ENCODE measurements at regions not wholly inside any gene's neighbourhood (a gene's known extent, or its start where the extent isn't known, plus 50 kb on each side); places are given as distances from the start of the nearest gene placed in this dataset.
"Not testable (repeated sequence)": the region's sequence is repeated elsewhere in the genome, so short reads cannot be mapped to it uniquely, and the experiment has no call there.

DNA sequence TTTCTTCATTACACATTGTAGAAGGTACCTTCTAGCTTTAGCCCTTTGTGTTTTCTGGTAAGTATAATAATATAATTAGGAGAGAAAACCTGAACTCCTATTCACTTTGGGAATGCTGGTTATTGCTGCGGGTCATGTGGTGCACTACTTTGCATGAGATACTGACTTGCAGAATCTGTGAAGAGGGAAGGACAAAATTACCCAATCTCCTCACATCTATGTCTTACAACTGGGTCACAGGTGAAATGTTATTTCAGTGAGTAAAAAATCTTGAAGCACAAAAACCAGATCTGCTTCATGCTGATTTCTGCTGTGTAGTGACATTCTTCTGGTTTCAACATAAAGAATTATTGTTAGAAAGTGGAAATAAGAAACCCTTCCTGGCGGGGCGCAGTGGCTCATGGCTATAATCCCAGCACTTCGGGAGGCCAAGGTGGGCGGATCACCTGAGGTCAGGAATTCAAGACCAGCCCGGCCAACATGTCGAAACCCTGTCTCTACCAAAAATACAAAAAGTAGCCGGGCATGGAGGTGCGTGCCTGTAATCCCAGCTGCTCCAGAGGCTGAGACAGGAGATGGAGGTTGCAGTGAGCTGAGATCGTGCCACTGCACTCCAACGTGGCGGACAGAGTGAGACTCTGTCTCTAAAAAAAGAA lies 211.0 kb upstream of the REG3G start:
- no peak for DNase-seq (ENCODE audit: low read depth in 2 of 2)

- DNase-seq (ENCODE audit: low read depth in 2 of 2): no peak
These were observed 208.1 kb upstream of the REG3G start for GRCh38 chr2:78817430-78817829.

- DNase-seq (ENCODE audit: low read depth in 2 of 2): no peak
These were observed 193.0 kb upstream of the REG3G start for GRCh38 chr2:78832481-78832880.

DNA sequence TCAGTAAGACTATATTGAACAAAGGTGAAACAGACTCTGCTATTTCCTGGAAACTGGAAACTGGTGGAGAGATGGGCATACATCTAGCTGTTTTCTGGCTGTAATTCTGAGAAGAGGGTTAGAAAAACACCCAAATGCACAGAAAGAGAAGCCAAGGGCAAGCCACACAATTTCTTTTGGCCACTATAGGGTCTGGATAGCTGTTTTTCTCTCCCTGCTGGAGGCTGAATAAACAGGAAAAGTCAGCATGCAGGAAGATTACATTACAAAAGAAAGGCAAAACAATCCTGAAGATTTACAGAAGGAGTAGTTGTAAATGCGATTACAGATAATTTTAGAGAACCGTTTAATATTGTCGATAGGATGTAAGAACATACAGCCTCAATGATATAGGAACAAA lies 186.2 kb upstream of the REG3G start:
- no peak for DNase-seq (ENCODE audit: low read depth in 2 of 2)

- not testable (repeated sequence) for DNase-seq (ENCODE audit: low read depth in 2 of 2)
These were observed 185.2 kb upstream of the REG3G start for GRCh38 chr2:78840311-78840710.

DNA sequence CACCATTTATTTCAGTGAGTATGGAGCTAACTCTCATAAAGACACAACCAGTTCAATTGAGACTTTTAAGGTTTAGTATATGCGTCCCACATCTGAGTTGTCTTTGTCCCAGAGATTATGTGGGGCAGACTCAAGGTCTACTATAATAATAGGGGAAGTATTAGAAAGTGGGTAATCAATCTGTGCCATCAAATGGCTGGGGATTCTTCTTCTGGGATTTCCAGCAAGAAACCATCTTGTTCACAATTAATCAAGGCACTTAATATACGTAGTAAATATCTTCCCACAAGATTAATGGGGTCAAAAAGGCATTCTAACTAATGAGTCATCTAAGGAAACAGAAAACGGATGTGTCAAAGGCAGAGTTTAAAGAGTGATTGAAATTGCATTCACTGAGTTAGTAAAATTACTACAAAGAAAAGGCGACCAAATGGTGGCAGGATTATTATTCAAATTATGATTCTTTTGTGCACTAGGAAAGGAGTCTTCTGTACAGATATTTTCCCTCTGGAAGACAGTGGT lies 179.8 kb upstream of the REG3G start:
- DNase-seq (ENCODE audit: low read depth in 2 of 2): no peak

GRCh38 chr2:78861546-78861945 lies 164.0 kb upstream of the REG3G start:
- DNase-seq (ENCODE audit: low read depth in 2 of 2): no peak

GRCh38 chr2:78864205-78864604 lies 161.3 kb upstream of the REG3G start:
- DNase-seq (ENCODE audit: low read depth in 2 of 2): no peak

DNA sequence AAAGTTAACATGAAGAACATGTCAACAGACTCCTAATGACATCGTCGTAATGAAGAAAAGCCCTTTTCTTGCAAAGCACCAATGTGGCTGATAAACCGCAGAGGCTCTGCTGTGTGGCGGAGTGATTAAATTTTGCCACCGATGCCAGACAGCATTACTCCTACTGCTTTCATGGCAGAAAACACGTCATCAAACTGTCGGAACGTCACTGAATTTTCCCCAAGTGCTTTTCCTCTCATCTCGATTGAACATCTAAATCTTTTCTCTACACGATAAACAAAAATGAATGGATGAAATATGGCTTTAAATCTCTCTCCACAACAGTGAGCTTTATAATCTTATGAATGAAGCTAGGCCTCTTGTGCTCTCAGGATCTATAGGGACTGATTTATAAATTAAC lies 159.8 kb upstream of the REG3G start:
- no peak for DNase-seq (ENCODE audit: low read depth in 2 of 2)

DNA sequence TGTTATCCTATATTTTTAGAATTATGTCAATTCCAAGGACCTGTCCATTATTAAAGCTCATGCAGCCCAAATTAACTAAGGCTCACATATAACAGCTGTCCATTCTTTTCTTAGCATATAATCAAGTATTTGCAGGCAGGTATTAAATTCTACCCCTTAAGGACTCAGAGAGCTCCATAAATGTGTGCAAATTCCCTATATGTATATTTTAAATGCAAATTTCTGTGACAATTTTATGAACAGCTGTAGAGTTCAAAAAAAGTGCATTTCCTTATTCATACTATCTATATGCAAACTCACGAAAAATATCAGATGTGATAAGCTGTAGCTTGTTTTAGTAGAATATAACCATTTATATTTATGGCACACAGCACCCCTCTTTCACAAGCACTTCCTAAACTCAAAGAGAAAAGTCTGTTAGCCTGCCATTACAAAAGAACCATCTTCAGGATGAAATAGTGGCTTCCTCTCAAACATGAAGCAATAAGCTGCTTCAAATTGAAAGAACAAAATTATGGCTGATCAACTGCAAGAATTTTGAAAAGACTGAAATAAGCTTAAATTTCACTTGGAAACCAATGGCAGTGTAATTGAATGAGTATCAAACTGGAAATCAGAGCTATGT lies 155.0 kb upstream of the REG3G start:
- DNase-seq (ENCODE audit: low read depth in 2 of 2): no peak

DNA sequence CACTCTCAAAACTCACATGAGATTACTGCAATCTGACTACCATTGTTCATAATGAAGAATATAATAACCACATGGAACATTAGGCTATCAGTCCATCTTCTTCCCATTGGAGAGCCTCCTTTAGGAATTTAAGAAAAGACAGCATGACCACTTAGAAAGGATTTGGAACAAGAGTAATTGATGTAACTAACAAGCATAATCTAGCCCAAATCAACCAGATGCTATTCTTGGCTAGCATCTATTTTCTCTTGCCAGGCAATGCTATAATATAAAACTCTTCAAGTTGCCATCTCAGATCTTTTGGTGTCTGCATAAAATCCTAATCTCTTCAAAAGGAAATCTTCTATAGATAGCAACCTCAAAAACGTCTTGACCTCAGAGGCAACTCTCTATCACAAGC lies 152.0 kb upstream of the REG3G start:
- no peak for DNase-seq (ENCODE audit: low read depth in 2 of 2)

- DNase-seq (ENCODE audit: low read depth in 2 of 2): no peak
These were observed 149.2 kb upstream of the REG3G start for GRCh38 chr2:78876316-78876688.

GRCh38 chr2:78887446-78887845 lies 138.1 kb upstream of the REG3G start:
- DNase-seq (ENCODE audit: low read depth in 2 of 2): no peak

DNA sequence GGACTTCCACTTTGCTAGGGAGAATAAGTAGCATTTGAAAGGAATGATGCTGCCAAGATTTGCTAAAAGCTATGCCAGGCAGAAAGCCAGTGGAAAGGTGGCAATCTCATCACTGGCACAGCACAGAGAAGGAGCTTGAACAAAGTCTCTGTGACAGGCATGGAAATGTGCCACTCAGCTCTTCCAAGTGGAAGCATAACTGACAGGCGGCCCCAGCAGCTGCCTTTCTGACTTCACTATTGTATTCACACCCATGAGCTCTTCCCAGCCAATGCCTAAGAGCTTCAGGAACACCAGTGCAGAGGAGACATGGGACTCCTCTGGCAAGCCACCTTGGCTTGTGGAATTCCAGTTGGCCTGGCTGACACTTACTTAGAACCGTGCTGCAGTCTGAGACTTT lies 134.6 kb upstream of the REG3G start:
- DNase-seq (ENCODE audit: low read depth in 2 of 2): no peak

DNA sequence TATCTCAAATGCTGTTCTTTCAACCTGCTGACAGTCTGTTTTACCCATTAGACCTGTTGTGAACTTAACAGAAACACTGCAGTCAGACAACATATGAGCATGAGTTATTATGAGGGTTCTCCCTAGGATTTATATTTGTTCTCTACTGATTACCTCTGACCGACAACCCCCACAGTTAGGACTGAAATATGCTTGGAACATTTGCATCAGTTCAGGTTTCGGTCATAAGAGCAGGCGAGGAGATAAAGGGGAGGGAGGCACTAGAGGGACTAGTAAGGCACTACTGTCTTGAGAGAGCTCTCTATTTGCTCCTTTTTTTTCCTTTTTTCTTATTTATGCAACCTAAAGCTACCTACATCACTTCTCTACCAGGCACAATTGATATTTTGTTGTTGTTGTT lies 133.2 kb upstream of the REG3G start:
- no peak for DNase-seq (ENCODE audit: low read depth in 2 of 2)

DNA sequence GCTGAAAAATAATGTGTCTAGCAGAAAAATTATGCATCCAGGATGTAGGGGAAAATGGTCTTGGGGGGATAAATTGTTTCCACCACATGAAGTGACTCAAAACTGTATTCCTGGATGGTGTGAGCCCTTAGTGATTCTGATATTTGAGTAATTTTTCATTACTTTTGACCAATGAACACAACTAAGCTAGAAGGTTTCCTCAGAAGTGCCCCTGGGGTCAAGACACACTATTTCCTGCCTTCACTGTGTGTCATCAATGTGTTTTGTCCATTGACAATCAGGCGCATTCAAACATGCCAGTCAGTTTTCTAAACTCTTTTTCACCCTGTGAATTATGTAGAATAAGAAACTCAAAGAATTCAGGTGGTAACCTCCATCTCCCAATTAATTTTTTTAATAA lies 130.5 kb upstream of the REG3G start:
- DNase-seq (ENCODE audit: low read depth in 2 of 2): no peak

DNA sequence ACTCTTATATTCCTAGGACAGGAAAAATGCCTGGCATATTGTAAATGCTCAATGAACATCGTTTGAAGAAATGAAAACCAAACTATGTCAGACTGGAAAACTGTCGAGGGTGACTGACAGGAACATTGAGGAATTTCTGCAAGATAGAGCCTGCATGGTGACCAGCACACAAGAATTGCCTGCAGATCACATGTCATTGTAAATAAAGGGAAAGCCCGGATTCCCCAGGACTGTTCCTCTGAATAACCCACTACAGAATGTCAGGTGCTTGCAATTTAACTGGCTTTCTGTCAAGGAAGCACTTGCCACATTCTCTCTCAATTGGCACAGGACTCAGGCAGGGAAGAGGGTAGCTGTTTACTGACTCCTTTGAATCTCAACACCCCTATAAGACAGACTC lies 129.0 kb upstream of the REG3G start:
- no peak for DNase-seq (ENCODE audit: low read depth in 2 of 2)

GRCh38 chr2:78907089-78907488 lies 118.4 kb upstream of the REG3G start:
- no peak for DNase-seq (ENCODE audit: low read depth in 2 of 2)

DNA sequence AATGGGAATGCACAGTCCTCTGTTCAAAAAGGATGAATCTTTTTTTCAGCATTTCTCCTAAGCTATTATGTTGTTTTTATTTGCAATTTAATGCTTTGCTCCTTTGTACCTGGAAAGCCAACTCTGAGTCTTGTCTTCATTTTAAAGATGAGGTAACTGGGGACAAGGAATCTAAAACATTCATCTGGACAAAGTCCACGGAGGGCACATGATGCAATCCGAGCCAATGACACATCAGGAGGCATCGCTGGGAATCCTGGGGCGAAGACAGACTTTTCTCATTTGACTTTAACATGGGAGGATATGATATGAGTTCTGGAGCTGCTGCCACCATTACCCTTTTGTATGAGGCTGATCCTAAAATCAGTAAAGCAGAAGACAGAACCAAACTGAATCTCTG lies 116.5 kb upstream of the REG3G start:
- DNase-seq (ENCODE audit: low read depth in 2 of 2): no peak

GRCh38 chr2:78910376-78910775 lies 115.1 kb upstream of the REG3G start:
- no peak for DNase-seq (ENCODE audit: low read depth in 2 of 2)

DNA sequence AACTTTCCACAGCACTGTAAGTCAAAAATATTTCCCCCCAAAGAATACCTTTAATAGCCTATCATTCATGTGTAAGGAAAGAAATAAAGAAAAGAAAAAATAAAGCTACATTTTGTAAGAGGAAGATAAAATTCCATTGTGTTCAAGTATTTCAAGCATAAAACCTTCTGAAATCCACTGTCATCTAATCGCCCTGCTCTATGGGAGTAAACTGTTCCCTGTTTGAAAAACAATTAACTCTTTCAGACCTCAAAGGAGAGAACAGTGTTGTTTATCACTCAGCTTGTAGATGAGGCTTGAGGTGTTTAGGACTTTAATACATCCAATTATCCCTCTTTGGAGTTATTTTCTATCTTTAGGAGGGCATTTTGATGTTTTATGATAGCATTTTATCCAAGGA lies 112.2 kb upstream of the REG3G start:
- DNase-seq (ENCODE audit: low read depth in 2 of 2): no peak

DNA sequence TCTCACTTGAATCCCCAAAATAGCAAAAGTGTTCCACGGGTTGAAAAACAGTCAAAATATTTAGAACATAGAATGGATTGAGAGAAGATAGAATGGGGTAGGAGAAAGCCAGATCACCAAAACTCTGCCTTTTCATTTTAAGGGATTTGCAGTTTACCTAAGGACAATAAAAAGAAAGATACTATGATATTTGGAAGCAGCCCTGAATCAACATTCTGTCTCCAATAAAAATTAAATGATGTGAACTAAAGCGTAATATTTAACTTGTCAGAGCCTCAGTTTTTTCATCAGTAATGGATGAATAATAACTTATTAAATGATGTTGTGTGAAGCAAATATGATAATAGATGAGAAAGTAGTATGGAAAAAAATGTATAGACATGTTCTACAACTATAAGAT lies 100.2 kb upstream of the REG3G start:
- no peak for DNase-seq (ENCODE audit: low read depth in 2 of 2)

- DNase-seq (ENCODE audit: low read depth in 2 of 2): no peak
These were observed 97.0 kb upstream of the REG3G start for GRCh38 chr2:78928502-78928901.

GRCh38 chr2:78940998-78941397 lies 84.5 kb upstream of the REG3G start:
- no peak for DNase-seq (ENCODE audit: low read depth in 2 of 2)

All from fibroblast of skin of left biceps (primary cell).